Hematopoietic multipotent progenitor cell treated with erythropoietin and hydrocortisone succinate and interleukin-3 and kit ligand, for 15 days (in vitro differentiated cells): ENCODE measurements at regions not wholly inside any gene's neighbourhood (a gene's known extent, or its start where the extent isn't known, plus 50 kb on each side); places are given as distances from the start of the nearest gene placed in this dataset.

Experiments used
- DNase-seq: peaks from one replicate; pipeline ENCODE4 v3.0.0-alpha.2; 2015; ENCODE audit warnings: low spot score

DNA sequence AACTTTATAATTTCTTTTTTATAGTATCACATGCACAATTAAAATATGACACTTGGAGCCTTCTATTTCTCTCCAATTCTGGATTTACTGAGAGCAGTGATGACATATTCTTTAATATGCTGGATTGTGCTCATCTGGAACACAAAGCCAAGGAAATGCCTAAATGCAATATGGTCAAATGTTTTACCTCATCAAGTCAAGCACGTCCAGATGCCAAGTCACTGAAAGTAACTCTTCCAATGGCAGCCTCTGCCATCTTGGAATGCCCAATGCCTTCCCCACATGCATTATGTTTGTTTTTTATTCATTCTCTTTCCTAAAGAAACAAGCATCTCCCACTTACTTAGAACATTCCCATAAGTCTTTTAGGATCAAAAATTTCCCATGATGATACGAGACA is 189.8 kb downstream of the TMX3 start:
- DNase-seq: no peak

DNA sequence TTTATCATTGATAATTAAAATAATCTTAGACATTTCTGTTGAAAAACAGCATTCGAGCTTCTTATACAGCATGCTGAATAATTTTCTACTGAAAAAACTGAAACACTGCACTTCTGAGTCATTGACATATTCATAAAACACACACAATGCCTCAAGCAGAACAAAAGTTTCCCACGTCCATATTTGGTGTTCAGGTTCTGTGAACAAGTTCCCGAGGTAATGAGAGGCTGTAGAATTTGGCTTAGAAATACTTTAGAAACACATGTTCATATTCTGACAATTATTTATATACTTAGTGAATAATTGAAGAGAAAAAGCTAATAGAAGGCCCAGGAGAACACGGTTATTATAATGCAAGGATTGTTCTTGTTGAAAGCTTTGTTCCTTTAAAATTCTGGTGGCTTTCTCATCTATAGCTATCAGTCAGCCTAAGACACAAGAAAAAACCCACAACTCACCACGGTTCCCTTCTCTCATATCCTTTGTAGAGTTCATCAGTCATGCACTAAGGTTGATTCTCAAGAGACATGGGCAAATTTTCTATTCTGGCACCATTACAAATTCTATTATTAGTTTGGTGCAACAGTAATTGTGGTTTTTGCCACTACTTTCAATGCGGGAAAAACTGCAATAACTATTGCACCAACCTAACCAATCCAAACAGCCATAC is 194.4 kb downstream of the TMX3 start:
- DNase-seq: no peak

DNA sequence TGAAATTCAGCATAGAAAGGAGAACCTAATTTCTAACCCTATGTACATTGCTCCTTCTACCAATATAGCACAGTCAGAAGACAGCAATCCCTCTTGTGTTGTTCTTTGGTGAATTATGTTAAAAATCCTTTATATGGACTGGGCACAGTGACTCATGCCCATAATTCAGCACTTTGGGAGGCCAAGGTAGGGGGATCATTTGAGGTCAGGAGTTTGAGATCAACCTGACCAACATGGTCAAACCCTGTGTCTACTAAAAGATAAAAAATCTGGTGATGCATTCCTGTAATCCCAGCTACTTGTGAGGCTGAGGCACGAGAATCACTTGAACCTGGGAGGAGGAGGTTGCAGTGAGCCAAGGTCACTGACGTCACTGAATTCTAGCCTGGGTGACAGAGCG is 195.6 kb downstream of the TMX3 start:
- no peak for DNase-seq

DNA sequence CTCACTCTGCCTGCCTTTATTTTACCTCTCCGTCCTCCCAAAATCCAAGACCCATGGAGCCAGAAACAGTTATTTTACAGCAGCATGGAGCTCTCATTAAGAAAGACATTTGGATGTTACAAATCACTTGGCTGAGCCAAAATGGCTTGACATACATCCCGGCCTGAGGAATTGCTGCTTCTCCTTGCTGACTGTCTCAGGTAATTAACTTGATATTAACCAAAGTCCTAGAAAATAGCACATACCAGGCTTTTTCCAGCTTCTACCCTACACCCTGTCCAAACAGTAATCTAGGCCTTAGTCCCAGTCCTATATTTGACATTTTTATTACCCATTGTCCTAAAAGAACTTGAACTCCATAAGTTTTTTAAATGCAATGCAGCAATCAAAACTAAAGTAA is 205.0 kb downstream of the TMX3 start:
- no peak for DNase-seq

DNA sequence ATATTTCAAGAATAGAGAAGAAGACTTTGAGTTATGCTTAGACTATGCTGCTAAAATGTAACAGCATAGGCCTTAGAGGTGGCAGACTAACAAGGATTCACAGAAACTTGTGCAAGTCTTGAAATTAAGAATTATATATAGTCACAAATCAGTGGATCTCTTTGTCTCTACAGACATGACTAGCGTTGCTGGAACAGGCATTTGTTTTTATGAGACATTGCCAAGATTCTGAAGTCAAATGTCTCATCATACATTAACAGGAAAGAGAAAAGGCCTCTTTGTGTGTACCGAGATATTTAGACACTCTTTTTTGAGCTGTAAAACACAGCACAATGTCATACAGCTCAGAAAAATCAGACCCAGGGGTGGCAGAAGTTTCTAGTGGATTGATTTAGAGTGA is 207.1 kb downstream of the TMX3 start:
- DNase-seq: no peak

DNA sequence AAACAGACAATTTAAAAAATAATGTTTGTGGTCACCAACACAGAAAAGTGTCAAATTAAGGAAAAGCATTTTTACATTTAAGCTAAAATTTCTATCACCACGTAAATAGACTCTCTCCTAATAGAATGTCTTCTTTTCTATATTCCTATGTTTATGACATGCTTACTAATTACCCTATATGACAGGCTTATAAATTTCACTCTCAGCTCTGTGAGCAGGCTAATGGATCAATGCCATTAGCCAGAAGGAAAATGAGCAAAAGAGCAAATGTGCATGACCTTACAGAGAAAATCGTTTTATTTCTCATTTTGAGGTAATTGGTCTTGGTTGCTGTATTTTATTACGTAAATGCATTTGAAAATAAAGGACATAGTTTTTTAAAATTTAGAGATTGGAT is 209.7 kb downstream of the TMX3 start:
- DNase-seq: no peak

DNA sequence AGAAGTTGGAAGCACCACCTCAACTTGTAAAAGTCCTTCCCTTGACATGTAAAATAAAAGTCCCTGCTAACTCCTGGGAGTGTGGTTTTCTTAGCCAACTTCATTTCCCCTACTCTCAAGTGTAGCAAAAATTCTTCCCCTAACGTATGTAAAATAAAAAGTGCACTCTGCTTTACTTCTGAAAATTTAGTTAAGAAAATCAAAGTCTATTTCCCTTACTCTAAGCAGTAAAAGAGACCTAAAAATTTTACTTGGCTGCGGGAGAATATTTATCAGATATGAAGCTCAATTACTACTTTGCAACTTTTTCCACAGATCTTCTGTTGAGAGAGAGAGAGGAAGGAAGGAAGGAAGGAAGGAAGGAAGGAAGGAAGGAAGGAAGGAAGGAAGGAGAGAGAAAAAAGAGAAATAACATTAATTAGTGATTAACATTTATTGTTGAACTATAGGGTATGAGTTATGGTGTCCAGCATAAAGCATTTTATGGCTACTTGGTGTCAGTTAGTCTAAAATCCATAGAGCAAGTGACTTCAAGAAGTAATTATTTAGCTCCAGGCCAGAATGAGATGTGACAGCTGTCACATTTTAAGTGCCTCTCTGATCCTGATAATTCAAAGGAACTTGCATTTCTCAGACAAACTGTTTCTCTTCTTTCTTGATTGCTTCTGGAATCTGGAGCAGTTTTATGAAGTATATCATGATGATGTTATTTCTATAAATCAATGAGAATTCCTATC is 210.3 kb downstream of the TMX3 start:
- DNase-seq: no peak

DNA sequence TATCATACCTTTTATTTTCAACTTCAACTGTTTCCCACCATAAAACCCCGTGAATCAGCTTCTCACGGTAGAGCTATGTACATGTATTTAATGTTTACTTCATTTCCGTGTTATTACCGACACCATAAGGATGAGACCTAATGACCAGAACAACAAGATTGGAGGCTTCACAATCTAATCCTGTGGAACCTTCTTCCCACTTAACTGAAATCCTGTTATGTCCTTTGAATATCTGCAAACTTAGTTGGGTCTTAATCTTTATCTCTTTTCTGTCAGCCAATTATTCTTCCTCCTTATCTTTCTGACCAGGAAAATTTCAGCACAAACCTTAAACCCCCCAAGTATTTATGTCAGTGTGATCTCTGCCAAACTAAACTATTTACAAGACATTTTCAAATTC is 214.4 kb downstream of the TMX3 start:
- DNase-seq: no peak

DNA sequence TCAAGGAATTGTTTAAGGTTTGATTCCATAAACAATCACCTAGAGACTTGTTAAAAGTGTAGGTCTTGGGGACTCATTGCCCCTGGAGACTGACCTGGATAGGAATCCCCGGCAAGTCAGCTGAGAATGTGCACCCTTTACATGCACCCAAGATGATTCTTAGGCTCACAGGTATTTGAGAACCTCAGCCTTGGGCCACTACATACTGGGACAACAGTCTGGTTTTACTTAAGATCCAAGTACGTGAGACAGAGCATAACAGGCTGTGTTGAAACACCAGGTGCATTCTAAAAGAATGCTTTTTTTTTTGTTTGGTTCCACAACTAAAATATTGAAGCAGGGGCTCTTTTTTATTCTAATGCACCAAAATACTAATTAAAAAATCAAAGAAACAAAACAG is 215.8 kb downstream of the TMX3 start:
- no peak for DNase-seq

DNA sequence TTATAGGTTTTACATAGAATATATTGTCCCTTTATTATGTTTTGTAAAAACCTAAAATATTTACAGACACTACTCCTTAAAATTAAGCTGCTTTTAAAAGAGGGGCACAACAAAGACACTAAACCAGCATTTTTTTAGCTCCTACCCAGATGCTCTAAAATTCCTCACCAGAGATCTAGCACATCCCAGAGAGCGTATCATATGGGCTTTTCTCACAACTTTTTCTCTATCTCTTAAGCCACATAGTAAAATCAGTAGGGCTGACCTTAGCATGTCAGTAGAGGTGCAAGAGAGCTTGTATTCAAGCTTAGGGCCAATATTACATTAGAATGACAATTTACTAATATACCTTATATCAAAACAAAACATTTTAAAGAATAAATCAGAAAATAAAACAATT is 216.3 kb downstream of the TMX3 start:
- DNase-seq: no peak

DNA sequence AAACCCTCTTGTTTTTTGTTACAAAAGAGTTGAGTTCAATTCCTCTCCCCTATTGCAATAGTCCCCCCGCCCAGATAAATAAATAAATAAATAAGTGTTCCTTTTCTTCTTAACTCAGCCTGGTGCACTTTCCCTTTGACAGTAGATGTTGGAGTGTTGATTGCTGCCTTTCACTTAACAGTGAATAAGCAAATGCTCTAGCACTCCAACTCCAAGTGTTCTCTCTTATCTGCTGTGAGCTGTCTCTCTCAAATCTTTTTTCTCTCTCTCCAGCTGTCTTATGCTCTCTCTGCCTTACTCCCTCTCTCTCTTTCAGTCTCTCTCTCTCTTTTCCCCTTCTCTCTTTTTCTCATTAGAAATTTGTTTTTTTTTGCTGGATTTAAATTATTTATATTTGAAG is 216.7 kb downstream of the TMX3 start:
- DNase-seq: no peak

DNA sequence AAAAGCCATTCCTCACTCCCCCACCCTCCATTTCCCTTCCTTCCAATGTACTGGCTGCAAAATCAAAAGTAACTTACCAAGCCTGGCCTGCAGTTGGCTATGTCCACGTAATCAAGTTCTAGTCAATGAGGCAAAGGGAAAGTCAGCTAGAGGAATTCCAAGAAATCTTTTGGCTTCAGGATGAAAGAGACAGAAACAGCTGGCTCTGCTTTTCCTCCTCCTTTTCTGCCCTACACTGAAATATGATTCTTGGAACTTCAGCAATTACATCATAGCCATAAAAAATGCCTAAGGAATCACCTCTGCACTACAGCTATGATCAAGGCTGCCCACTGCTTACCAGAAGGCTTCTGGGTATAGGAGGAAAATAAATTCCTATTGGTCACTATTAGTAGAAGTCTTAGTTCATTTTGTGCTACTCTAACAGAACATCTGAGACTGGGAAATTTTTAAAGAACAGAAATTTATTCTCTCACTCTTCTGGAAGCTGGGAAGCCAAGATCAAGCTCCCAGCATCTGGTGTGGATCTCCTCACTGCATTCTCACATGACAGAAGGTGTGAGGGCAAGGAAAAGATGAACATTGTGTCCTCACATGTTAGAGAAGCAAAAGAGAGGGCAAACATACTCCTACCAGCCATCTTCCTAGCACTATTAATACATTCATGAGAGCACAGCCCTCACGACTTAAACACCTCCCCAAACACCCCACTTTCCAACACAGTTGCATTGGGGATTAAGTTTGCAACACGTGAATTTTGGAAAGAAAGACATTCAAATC is 219.9 kb downstream of the TMX3 start:
- DNase-seq: no peak

DNA sequence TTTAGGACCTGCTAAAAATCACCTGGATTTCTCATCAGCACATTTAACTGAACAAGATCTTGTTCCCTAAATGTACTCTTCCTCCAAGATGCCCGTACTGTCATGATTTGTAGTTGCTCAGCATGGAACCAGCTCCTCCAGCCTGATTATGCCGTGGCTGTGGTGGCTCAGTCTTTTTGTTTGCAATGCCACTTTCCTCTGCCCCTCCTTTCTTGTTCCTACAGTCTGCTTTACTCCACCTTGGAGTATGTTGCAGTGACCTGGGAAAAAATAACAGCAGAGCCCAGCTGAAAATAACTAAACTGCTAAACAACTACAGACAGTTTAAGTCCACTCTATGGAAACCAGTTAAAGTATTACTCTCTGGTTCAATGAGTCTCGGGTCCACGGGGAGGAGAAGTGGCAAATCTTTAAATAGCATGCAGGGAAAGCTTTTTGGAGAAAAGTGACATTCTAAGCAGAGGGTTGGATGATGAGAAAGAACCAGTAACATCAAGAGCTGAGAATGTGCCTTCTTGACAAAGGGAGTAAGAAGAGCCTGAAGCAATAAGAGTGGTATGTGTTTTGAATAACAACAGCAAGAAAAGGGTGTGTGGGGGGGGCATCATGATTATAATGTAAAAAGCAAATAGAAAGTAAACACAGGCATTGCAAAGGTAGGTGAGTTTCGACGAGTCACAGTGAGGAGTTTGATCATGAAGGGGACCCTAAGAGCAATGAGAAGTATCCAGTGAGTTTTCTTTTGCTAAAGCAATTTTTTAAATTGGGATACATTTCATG is 225.7 kb downstream of the TMX3 start:
- DNase-seq: no peak

DNA sequence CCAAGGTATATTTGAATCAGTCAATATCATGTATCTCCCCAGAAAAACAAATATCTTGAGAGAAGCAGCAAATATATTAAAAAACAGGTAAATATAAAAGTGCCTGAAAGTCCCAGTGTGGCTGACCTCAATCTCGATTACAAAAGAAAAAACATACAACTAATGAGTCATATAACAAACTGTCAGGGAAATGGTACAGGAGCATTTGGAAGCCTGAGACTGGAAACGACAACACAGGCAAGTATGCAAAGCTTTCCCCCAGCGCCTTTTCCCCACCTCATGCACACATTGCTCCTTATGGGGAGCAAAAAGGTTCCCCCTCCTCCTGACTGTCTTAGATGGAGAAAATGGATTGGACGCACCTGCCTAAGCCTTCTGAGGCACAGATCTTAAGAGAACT is 230.7 kb downstream of the TMX3 start:
- no peak for DNase-seq

DNA sequence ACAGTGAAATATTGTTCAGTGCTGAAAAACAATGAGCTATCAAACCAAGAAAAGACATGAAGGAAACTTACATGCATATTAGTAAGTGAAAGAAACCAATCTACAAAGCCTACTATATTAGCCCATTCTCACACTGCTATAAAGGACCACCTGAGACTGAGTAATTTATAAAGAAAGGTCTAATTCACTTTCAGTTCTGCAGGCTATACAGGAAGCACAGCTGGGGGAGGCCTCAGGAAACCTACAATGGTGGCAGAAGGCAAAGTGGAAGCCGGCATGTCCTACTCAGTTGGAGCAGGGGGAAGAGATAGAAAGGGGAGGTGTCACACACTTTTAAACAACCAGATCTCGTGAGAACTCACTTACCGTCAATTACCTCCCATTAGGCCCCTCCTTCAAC is 232.1 kb downstream of the TMX3 start:
- DNase-seq: no peak

DNA sequence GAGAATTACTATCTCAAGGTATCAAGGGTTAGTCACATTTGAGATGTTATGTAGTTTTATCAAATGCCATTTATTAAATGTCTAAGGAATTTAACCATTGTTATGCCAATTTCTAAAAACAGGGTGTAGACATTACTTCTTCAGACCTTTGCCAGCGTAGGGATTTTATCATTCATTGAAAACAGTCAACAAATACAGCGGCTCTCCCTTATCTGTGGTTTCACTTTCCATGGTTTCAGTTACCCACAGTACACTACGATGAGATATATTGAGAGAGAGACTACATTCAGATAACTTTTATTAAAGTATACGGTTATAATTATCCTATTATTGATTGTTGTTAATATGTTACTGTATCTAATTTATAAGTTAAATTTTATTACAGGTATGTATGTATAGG is 234.7 kb downstream of the TMX3 start:
- no peak for DNase-seq

DNA sequence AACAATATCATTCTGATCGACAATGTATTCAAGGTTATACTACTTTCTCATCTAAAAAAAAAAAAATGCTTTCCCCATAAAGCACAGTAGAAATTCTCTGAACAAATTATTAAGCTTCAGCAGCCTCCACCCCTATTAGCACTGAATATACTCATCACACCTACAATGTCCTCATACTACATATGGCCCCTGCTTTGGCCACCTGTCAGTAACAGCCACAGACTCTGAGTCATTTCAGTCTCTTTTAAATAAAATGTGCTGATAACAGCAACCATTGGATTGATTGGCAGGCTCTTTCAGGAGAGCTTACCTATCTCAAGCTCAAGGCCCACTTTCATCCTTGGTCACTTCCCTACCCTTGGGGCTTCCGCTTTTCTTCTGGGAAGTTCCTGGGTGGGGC is 236.7 kb downstream of the TMX3 start:
- no peak for DNase-seq

DNA sequence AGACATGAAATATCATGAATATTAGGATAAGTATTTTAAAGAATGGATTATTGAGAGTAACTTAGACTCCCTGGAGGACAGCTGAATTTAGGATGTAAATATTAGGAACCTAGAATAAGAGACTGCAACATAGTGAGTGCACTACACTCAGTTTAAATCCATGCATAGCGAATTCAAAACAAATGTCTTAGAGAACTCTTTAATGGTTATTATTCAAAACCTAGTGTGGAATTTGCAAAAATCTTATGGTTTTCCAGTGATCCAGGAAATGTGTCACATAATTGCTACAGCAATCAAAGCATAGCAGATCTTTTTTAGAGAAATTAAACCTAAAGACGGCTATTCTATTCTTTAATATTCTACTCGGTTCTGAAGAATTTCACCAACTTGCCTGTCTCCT is 239.0 kb downstream of the TMX3 start:
- DNase-seq: no peak

DNA sequence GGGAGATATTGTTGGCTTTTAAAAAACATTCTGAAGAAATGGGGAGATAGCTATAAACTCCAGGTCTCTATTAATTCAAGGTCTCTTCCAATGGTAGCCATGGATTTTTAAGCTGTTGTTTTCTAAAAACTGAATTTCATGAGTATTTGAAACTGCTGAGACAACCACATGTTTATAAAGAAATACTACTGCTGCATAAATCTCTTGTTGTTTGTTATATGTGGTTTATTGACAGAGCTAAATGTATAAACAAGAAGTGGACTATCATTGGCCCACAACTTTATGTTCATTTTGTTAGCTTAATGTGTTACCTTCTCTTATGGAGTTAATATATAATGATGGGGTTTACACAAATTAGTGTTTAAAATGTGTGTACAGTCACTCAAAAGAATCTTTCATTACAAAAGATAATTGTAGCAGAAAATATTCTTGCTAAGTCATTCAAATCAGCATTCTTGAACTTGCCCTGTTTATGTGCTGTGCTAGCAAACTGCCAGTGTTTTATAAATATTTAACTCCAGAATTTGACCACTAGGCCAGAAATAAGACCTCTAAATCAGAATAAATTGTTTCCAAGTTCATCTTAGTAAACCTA is 242.1 kb downstream of the TMX3 start:
- DNase-seq: no peak

DNA sequence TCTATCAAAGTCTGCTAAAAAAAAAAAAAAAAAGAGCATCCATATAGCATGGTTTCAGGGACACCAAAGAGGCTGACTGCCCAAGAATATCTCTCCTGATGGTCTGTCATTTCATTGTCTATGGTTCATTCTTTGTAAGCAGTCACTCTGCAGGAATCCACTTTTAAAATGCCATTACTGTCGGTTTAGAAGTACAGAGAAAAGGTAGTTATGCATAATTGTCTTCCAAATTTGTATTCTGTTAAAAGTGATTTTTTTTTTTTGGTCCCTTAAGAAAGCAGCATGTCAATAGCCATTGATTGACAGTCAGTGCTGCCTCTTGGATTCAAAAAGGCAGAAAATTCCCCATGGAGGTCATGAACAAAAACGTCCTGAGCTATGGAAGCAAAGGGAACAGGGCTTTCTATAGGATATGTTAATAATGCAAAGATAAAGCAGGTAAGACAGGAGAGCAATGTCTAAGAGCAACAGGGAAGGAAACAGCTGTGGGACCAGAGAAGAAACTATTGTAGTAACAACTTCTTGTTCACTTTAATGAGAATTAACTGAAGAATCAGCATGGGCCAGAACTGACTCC is 245.8 kb downstream of the TMX3 start:
- DNase-seq: no peak

DNA sequence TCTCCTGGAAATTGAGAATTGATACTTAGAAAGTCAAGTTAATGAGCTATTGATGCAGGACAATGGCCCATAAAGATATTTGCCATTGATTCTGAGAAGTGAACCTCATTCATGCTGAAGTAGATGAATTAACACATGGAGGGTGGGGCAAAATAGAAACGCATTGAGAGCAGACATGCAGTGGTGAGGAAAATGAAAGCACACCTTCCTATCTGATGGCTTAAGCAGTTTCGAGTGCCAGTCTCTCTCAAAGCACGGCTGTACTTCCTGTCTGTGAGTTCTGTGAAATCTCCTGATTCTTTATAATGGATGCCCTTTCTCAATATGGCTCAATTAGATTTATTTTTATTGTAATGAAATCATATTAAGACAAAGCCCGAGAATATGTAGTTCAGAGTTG is 247.0 kb downstream of the TMX3 start:
- no peak for DNase-seq

DNA sequence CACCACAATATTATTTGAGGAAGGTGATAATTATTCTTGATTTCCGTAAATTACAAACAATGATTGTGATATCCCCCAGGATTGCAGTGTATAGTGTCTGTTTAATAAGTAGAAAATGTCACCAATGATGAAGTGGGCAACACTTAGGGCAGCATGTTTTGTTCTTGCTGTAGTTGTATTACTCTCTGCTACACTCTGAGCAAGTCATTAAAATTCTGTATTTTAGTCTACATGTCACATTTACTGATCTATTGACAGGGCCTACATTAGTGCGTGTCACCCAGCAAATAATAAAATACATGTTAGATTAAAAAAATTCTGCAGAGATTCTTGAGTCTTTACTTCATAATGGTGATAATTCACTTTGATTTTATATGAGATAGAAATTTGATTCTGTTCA is 247.6 kb downstream of the TMX3 start:
- DNase-seq: no peak
